HG02571 (cell line): ENCODE measurements at regions not wholly inside any gene's neighbourhood (a gene's known extent, or its start where the extent isn't known, plus 50 kb on each side); places are given as distances from the start of the nearest gene placed in this dataset.

ENCODE experiments used
- ATAC-seq: cut with Tn5 transposase; IDR thresholded peaks from one replicate; pipeline ENCODE4 v1.9.1; 2021; ENCODE audit warnings: mild to moderate bottlenecking, moderate library complexity; ENCODE audit not compliant: unreplicated experiment

- no peak for ATAC-seq
Measured at GRCh38 chr3:35500641-35501350, 138.5 kb upstream of the ARPP21 start.

GRCh38 chr3:35502699-35503098 lies 136.6 kb upstream of the ARPP21 start:
- ATAC-seq: no peak

- no peak for ATAC-seq
Measured at GRCh38 chr3:35505181-35505580, 134.1 kb upstream of the ARPP21 start.

- ATAC-seq: no peak
Measured at GRCh38 chr3:35505772-35506171, 133.6 kb upstream of the ARPP21 start.

GRCh38 chr3:35519936-35520335 lies 119.4 kb upstream of the ARPP21 start:
- ATAC-seq: no peak

- ATAC-seq: no peak
Measured at GRCh38 chr3:35521196-35521595, 118.1 kb upstream of the ARPP21 start.

GRCh38 chr3:35522450-35522849 lies 116.9 kb upstream of the ARPP21 start:
- no peak for ATAC-seq

- ATAC-seq: no peak
Measured at GRCh38 chr3:35523074-35523473, 116.3 kb upstream of the ARPP21 start.

- no peak for ATAC-seq
Measured at GRCh38 chr3:35523838-35524237, 115.5 kb upstream of the ARPP21 start.

- no peak for ATAC-seq
Measured at GRCh38 chr3:35524856-35525255, 114.5 kb upstream of the ARPP21 start.

- no peak for ATAC-seq
Measured at GRCh38 chr3:35528728-35529127, 110.6 kb upstream of the ARPP21 start.

GRCh38 chr3:35529337-35529736 lies 110.0 kb upstream of the ARPP21 start:
- ATAC-seq: no peak

- ATAC-seq: no peak
Measured at GRCh38 chr3:35537265-35537664, 102.1 kb upstream of the ARPP21 start.

GRCh38 chr3:35544976-35545375 lies 94.3 kb upstream of the ARPP21 start:
- no peak for ATAC-seq

- no peak for ATAC-seq
Measured at GRCh38 chr3:35549690-35550089, 89.6 kb upstream of the ARPP21 start.

GRCh38 chr3:35562141-35562540 lies 77.2 kb upstream of the ARPP21 start:
- ATAC-seq: no peak

- ATAC-seq: no peak
Measured at GRCh38 chr3:35565048-35565447, 74.3 kb upstream of the ARPP21 start.
